ENCODE measurements at regions not wholly inside any gene's neighbourhood (a gene's known extent, or its start where the extent isn't known, plus 50 kb on each side); places are given as distances from the start of the nearest gene placed in this dataset.

- ATAC-seq (no peak), DNase-seq (no peak)
- intact Hi-C loops (cut with micrococcal nuclease) = no loop called here
- H3K4me3 Mint-ChIP-seq = no peak overlapping the region
- no peaks in the 10 kb centered on the region for H3K36me3 Mint-ChIP-seq (ENCODE audit: low read depth)
- no peak overlapping the region for H3K27ac Mint-ChIP-seq
- TF ChIP-seq CTCF (IDR thresholded peaks at IDR 0.05) = no peak
- CTCF ChIA-PET = no interaction called here
- POLR2A ChIA-PET = no interaction called here
- no peaks in the 10 kb centered on the region for H3K4me1 Mint-ChIP-seq (ENCODE audit: low read depth)
- no peaks in the 10 kb centered on the region for H3K9me3 Mint-ChIP-seq
- peaks cover 1% of the 10 kb centered on the region for H3K27me3 Mint-ChIP-seq
These were observed 109.2 kb upstream of the CDYL start for GRCh38 chr6:4666886-4667513.

GRCh38 chr6:4665489-4666417 lies 110.5 kb upstream of the CDYL start:
- TF ChIP-seq CTCF (IDR thresholded peaks at IDR 0.05) = no peak
- Mint-ChIP-seq H3K36me3 (ENCODE audit: low read depth) (no peaks in the 10 kb centered on the region), H3K4me1 (ENCODE audit: low read depth) (no peaks in the 10 kb centered on the region), H3K27ac (no peak overlapping the region), H3K9me3 (no peaks in the 10 kb centered on the region), H3K27me3 (peaks cover 1% of the 10 kb centered on the region), H3K4me3 (no peak overlapping the region)
- no peak for ATAC-seq
- ChIA-PET CTCF (no interaction called here), POLR2A (no interaction called here)
- DNase-seq = no peak
- intact Hi-C loops (cut with micrococcal nuclease) = no loop called here

GRCh38 chr6:4664911-4665310 lies 111.3 kb upstream of the CDYL start:
- no peak for TF ChIP-seq CTCF (IDR thresholded peaks at IDR 0.05)
- ChIA-PET CTCF (no interaction called here), POLR2A (no interaction called here)
- Mint-ChIP-seq H3K4me3 (no peak overlapping the region), H3K9me3 (no peaks in the 10 kb centered on the region), H3K27ac (no peak overlapping the region), H3K27me3 (peaks cover 1% of the 10 kb centered on the region), H3K36me3 (ENCODE audit: low read depth) (no peaks in the 10 kb centered on the region), H3K4me1 (ENCODE audit: low read depth) (no peaks in the 10 kb centered on the region)
- DNase-seq = no peak
- intact Hi-C loops (cut with micrococcal nuclease) = no loop called here
- ATAC-seq = no peak

GRCh38 chr6:4664117-4664626 lies 112.0 kb upstream of the CDYL start:
- intact Hi-C loops (cut with micrococcal nuclease) = no loop called here

More at GRCh38 chr6:4664117-4664626, 112.0 kb upstream of the CDYL start:
- no peak for TF ChIP-seq CTCF (IDR thresholded peaks at IDR 0.05)
- ChIA-PET CTCF (no interaction called here), POLR2A (no interaction called here)
- Mint-ChIP-seq H3K9me3 (no peaks in the 10 kb centered on the region), H3K4me1 (ENCODE audit: low read depth) (no peaks in the 10 kb centered on the region), H3K27me3 (peaks cover 1% of the 10 kb centered on the region), H3K27ac (no peak overlapping the region), H3K36me3 (ENCODE audit: low read depth) (no peaks in the 10 kb centered on the region), H3K4me3 (no peak overlapping the region)
- no peak for ATAC-seq
- no peak for DNase-seq

All from activated CD8-positive, alpha-beta T cell treated with anti-CD3 and anti-CD28 coated beads for 36 hours (primary cell).